Heart left ventricle (tissue), 16 donors: ENCODE measurements at regions not wholly inside any gene's neighbourhood (a gene's known extent, or its start where the extent isn't known, plus 50 kb on each side); places are given as distances from the start of the nearest gene placed in this dataset.

Source experiments
- ATAC-seq, 4 donors: fragments of 200-7000 bp; cut with Tn5 transposase; one replicate each; pipeline ENCODE4 v1.9.1; 2020 to 2022; ENCODE audit warnings: moderate library complexity in 4 of 4, mild to moderate bottlenecking in 3 of 4, moderate number of reproducible peaks in 1 of 4
- DNase-seq, 5 donors: peaks; one replicate each; pipeline ENCODE4 v3.0.0-alpha.2; 2020
- H3K27ac ChIP-seq, 12 donors: fragments of 200-600 bp; sonication (generic) in 4 of 12; one replicate each; pipeline versions ENCODE4 v1.5.0 to v1.8.0; 2016 to 2022; ENCODE audit warnings: mild to moderate bottlenecking in 2 of 12
- H3K27me3 ChIP-seq, 9 donors: fragments of 200-600 bp; sonication (generic) in 2 of 9; one replicate each; pipeline versions ENCODE4 v1.5.1 to v1.8.0; 2016 to 2022; ENCODE audit warnings: mild to moderate bottlenecking in 3 of 9
- H3K36me3 ChIP-seq, 9 donors: fragments of 200-600 bp; sonication (generic) in 2 of 9; one replicate each; pipeline versions ENCODE4 v1.5.0 to v1.8.0; 2018 to 2022; ENCODE audit warnings: mild to moderate bottlenecking in 2 of 9
- H3K4me1 ChIP-seq, 12 donors: fragments of 200-600 bp; sonication (generic) in 4 of 12; one replicate each; pipeline versions ENCODE4 v1.5.0 to v1.8.0; 2016 to 2022; ENCODE audit warnings: mild to moderate bottlenecking in 3 of 12
- H3K4me3 ChIP-seq, 12 donors: fragments of 200-600 bp; sonication (generic) in 4 of 12; one replicate each; pipeline versions ENCODE4 v1.5.0 to v1.8.0; 2017 to 2022; ENCODE audit warnings: mild to moderate bottlenecking in 9 of 12, moderate library complexity in 4 of 12
- H3K9me3 ChIP-seq, 12 donors: fragments of 200-600 bp; sonication (generic) in 4 of 12; one replicate each; pipeline versions ENCODE4 v1.5.0 to v1.8.0; 2016 to 2022; ENCODE audit warnings: mild to moderate bottlenecking in 1 of 12
- POLR2A ChIP-seq, 2 donors: fragments of 450-650 bp; IDR thresholded peaks; one replicate each; pipeline ENCODE4 v1.6.1; 2017; ENCODE audit warnings: antibody characterized with exemption in 2 of 2, mild to moderate bottlenecking in 2 of 2, moderate library complexity in 2 of 2
- WGBS, 4 donors: extraction: QIAGEN DNeasy Blood & Tissue Kit in 2 of 4; methylation state at CpG; one replicate each; pipeline versions ENCODE4 v1.1.5 to v1.1.7; 2013 to 2018; 5-methylcytosine and 5-hydroxymethylcytosine counted together
- intact Hi-C, 10 donors: fragments of 100-400 bp; cut with DNase I; formaldehyde crosslinking; loops; one replicate each; pipeline versions ENCODE4 v1.11.1 to v1.14.2; 2022
- TF ChIP-seq, protein P1 (sequence below), 12 donors: fragments of 200-600 bp; sonication (generic) in 4 of 12; IDR thresholded peaks; one replicate each; pipeline versions ENCODE4 v1.5.0 to v1.8.0; 2018 to 2022; ENCODE audit warnings: antibody characterized with exemption in 12 of 12, mild to moderate bottlenecking in 5 of 12
- donor health status: ischemic (EF 13 %, LVEDD 7.1; RV severe dilation, severe dysfunction).
- donor health status: healthy with polysubstance abuse.
- donor health status: DM: no; HTN: yes; CAD: no.
- donor health status: DM: no; HTN: no; CAD: no.
- donor health status: ischemic (EF 25% LVEDD 6.9; RV normal size, moderate dysfunction).
- donor health status: ischemic (EF 25% LVEDD 5.7; RV mildly dilated, moderate dysfunction).
- donor health status: healthy.
- donor health status: DM: yes; HTN: yes; CAD: no.
- donor health status: ischemic (EF 35%, LVEDD 5.7; RV mildly dilated, moderate dysfunction).
- donor health status: nonischemic (EF 11% LVEDD 7.7; RV severe dilation, severe dysfunction).
- donor health status: DM: yes; HTN: yes; CAD: no.
- donor health status: PGD.
- donor health status: ischemic (EF 29% LVEDD 5.4; RV normal size, mild dysfunction).
- donor health status: nonischemic (EF 23%, LVEDD 6.1; RV moderate dilation, normal function).

DNA sequence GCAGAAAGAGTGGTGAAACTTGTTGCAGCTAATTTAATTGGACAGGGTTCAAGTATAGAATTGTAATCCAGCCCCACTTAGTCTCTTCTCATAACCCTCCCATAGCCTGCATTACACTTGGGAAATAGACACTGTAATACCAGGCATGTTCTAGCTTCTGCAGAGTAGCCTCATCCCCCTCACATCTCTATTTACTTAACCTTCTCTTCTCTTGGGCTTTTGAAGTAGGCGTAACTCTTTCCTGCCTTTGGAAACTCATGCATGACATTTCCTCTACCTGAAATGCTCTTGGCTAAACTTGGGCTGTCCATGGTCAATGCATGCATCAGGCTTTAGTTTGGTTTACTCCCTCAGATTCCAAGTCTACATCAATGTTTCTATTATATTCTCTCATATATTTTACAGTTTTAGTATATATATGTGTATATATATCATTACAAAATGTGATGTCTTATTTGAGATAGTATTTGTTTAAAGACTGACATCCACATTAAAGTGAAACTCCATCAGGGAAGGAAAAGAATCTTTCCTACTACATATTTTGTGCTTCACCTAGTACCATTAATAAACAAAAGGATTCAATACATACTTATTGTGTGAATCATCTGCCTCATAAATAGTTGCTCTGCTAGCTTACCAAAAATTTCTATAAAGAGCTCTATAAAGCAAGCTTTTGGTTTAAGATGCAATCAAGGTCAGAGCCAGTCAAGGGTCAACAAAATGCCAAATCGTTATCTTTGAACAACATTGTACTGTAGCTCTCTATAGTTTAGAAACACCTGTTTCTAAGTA lies 1158.0 kb downstream of the MAT2B start:
- no peaks in the 10 kb centered on the region for H3K27me3 ChIP-seq
- H3K4me3 ChIP-seq = no peak overlapping the region
- no peak overlapping the region for H3K27ac ChIP-seq
- DNase-seq (no peak), ATAC-seq (no peak)
- no peak for TF ChIP-seq POLR2A (IDR thresholded peaks at IDR 0.05)
- TF ChIP-seq, protein P1, sequence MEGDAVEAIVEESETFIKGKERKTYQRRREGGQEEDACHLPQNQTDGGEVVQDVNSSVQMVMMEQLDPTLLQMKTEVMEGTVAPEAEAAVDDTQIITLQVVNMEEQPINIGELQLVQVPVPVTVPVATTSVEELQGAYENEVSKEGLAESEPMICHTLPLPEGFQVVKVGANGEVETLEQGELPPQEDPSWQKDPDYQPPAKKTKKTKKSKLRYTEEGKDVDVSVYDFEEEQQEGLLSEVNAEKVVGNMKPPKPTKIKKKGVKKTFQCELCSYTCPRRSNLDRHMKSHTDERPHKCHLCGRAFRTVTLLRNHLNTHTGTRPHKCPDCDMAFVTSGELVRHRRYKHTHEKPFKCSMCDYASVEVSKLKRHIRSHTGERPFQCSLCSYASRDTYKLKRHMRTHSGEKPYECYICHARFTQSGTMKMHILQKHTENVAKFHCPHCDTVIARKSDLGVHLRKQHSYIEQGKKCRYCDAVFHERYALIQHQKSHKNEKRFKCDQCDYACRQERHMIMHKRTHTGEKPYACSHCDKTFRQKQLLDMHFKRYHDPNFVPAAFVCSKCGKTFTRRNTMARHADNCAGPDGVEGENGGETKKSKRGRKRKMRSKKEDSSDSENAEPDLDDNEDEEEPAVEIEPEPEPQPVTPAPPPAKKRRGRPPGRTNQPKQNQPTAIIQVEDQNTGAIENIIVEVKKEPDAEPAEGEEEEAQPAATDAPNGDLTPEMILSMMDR (IDR thresholded peaks at IDR 0.05) = no peak
- H3K36me3 ChIP-seq = no peaks in the 10 kb centered on the region
- H3K9me3 ChIP-seq = no peaks in the 10 kb centered on the region
- 78 to 86% (median 83%) methylated on average over 2 of the region's 2 CpGs for WGBS, 4 donors
- intact Hi-C loops = no loop called here
- no peaks in the 10 kb centered on the region for H3K4me1 ChIP-seq

DNA sequence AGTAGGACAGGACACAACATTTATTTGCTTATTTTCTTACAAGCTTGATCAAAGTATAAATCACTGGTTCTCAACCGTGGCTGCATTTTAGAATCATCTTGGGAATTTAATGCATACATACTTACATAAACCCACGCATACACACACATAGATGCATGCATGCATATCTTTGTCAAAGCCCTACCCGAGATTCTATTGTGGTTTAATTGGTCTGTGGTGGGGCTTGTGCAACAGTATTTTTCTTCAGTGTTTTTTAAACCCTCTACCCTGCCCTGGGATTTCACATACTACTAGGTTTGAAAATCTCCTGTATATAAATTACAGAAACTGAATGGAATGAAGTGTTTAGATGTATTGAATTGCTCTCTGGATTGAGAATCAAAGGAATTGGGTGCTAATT lies 1166.2 kb downstream of the MAT2B start:
- no peak for ATAC-seq
- Histone ChIP-seq H3K4me3 (no peak overlapping the region), H3K4me1 (no peaks in the 10 kb centered on the region), H3K27ac (no peak overlapping the region), H3K36me3 (no peaks in the 10 kb centered on the region), H3K27me3 (no peaks in the 10 kb centered on the region), H3K9me3 (peaks cover 0 to 3% (median 0%) of the 10 kb centered on the region in 12 donors)
- 60 to 72% (median 69%) methylated on average over 3 of the region's 3 CpGs for WGBS, 4 donors
- DNase-seq = no peak
- intact Hi-C loops = no loop called here
- TF ChIP-seq, protein P1 (IDR thresholded peaks at IDR 0.05) = no peak
- no peak for TF ChIP-seq POLR2A (IDR thresholded peaks at IDR 0.05)

- WGBS, 4 donors = 54 to 77% (median 69%) methylated on average over 4 of the region's 4 CpGs
- TF ChIP-seq POLR2A (IDR thresholded peaks at IDR 0.05) = no peak
- H3K36me3 ChIP-seq = no peaks in the 10 kb centered on the region
- H3K9me3 ChIP-seq = peaks cover 0 to 3% (median 0%) of the 10 kb centered on the region in 12 donors
- ATAC-seq (no peak), DNase-seq (no peak)
- H3K4me1 ChIP-seq = no peaks in the 10 kb centered on the region
- intact Hi-C loops = no loop called here
- H3K4me3 ChIP-seq = no peak overlapping the region
- no peak overlapping the region for H3K27ac ChIP-seq
- no peaks in the 10 kb centered on the region for H3K27me3 ChIP-seq
These were observed 1166.8 kb downstream of the MAT2B start for GRCh38 chr5:164672205-164672604.

- Histone ChIP-seq H3K27me3 (no peaks in the 10 kb centered on the region), H3K27ac (no peak overlapping the region), H3K4me1 (no peaks in the 10 kb centered on the region), H3K9me3 (peaks cover 0 to 5% (median 0%) of the 10 kb centered on the region in 12 donors), H3K4me3 (no peak overlapping the region), H3K36me3 (no peaks in the 10 kb centered on the region)
- DNase-seq (no peak), ATAC-seq (no peak)
- 75 to 82% (median 78%) methylated on average over 3 of the region's 3 CpGs for WGBS, 4 donors
- TF ChIP-seq, protein P1 (IDR thresholded peaks at IDR 0.05) = peak in 2 of 12 donors; percentile 12 to 27
- no peak for TF ChIP-seq POLR2A (IDR thresholded peaks at IDR 0.05)
- intact Hi-C loops = no loop called here
These were observed 1167.7 kb downstream of the MAT2B start for GRCh38 chr5:164672931-164673694.
